ENCODE measurements at regions not wholly inside any gene's neighbourhood (a gene's known extent, or its start where the extent isn't known, plus 50 kb on each side); places are given as distances from the start of the nearest gene placed in this dataset.

DNA sequence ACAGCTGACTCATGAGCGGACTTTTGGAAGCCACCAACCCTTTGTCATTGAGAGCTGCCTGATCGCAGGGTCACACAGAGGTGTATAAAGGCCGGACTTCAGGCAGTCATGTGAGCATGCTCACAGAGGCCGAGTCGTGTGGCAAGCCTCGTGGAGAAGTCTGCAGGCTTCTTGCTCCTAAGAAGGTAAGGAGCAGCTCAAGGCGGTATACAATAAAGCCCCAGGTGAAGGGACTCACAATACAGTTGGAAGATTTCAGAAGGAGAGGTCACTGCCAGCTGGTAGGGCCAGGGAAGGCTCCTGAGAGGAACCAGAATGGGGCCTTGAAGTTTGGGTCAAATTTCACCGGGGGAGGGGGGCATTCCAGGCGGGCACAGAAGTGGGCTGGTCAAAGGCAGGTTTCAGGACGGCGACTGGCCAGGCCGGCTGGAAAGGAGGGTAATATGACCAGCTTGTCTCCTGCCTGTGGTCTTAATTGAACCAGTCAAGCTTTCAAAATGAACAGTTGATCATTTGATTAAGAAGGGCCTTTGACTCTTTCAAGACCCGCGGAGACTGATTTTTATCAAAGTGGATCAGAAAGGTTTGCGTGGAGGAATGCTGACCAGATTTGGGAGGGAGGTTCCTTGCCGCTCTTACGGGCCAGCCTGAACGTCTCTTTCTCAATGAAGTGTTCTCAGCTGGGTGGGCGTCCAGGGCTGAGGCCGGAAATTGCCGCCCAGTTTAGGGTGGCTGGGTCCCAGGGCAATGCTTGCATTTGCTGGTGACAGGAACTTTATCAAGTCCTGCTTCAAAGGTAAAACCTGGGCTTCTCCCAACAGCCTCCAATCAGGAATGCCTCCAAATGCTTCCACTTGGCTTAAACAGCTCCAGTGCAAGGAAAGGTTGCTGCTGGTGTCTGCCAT is 178.6 kb downstream of the EMX2 start:
- Mint-ChIP-seq H3K4me1 (no peaks in the 10 kb centered on the region), H3K27me3 (peaks cover 11% of the 10 kb centered on the region), H3K27ac (no peak overlapping the region), H3K36me3 (ENCODE audit: low read depth) (no peaks in the 10 kb centered on the region), H3K9me3 (no peaks in the 10 kb centered on the region), H3K4me3 (no peak overlapping the region)
- intact Hi-C loops (cut with micrococcal nuclease): no loop called here
- CTCF ChIA-PET: no interaction called here
- ATAC-seq (ENCODE audit: low read depth): no peak
- TF ChIP-seq, protein P1, sequence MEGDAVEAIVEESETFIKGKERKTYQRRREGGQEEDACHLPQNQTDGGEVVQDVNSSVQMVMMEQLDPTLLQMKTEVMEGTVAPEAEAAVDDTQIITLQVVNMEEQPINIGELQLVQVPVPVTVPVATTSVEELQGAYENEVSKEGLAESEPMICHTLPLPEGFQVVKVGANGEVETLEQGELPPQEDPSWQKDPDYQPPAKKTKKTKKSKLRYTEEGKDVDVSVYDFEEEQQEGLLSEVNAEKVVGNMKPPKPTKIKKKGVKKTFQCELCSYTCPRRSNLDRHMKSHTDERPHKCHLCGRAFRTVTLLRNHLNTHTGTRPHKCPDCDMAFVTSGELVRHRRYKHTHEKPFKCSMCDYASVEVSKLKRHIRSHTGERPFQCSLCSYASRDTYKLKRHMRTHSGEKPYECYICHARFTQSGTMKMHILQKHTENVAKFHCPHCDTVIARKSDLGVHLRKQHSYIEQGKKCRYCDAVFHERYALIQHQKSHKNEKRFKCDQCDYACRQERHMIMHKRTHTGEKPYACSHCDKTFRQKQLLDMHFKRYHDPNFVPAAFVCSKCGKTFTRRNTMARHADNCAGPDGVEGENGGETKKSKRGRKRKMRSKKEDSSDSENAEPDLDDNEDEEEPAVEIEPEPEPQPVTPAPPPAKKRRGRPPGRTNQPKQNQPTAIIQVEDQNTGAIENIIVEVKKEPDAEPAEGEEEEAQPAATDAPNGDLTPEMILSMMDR (IDR thresholded peaks at IDR 0.05): no peak
- POLR2A ChIA-PET: no interaction called here
- no peak for DNase-seq

DNA sequence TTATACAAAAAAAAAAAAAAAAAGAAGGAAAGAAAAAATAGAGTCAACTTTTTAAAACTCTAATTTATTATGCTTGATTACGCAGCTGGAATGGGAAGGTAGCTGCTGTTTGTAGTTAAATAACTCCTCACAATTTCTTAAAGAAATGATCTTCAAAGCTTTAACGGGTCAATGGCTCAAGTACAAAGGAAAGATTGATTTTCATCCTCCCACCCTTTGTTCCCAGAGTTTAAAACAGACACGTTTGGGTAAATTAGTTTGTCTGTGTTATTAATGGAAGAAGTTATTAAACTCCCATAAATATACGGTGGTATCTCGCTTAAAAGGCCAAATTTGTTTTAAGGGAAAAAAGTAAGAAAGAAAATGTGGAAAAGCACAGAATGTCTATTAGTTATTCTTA is 179.3 kb downstream of the EMX2 start:
- POLR2A ChIA-PET: no interaction called here
- no peaks in the 10 kb centered on the region for H3K4me1 Mint-ChIP-seq
- TF ChIP-seq, protein P1 (IDR thresholded peaks at IDR 0.05): no peak
- H3K4me3 Mint-ChIP-seq: no peak overlapping the region
- H3K27ac Mint-ChIP-seq: no peak overlapping the region
- intact Hi-C loops (cut with micrococcal nuclease): no loop called here
- ATAC-seq (ENCODE audit: low read depth) (no peak), DNase-seq (no peak)
- H3K9me3 Mint-ChIP-seq: no peaks in the 10 kb centered on the region
- peaks cover 11% of the 10 kb centered on the region for H3K27me3 Mint-ChIP-seq
- H3K36me3 Mint-ChIP-seq (ENCODE audit: low read depth): no peaks in the 10 kb centered on the region
- CTCF ChIA-PET: no interaction called here

DNA sequence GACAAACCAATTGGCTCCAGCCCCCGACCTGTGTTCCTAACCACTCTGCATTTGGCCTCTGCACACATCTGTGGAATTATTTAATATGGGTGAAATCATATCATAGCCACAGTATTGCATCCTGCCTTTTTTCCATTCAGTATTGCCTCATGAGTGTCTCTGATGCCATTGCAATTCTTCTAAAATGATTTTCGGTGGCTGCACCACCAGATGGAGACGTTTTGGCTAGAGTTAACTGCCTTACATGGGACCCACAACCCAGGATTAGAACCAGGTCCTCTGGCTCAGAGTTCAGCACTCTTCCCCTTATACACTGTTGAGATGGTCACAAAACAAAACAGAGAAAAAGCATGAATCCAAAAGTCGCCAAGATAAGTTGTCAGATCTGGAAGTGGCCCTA is 180.8 kb downstream of the EMX2 start:
- ChIA-PET POLR2A (no interaction called here), CTCF (no interaction called here)
- H3K4me3 Mint-ChIP-seq: no peak overlapping the region
- H3K9me3 Mint-ChIP-seq: no peaks in the 10 kb centered on the region
- H3K36me3 Mint-ChIP-seq (ENCODE audit: low read depth): no peaks in the 10 kb centered on the region
- intact Hi-C loops (cut with micrococcal nuclease): no loop called here
- no peak for ATAC-seq (ENCODE audit: low read depth)
- DNase-seq: no peak
- no peak overlapping the region for H3K27ac Mint-ChIP-seq
- TF ChIP-seq, protein P1 (IDR thresholded peaks at IDR 0.05): no peak
- peaks cover 11% of the 10 kb centered on the region for H3K27me3 Mint-ChIP-seq
- no peaks in the 10 kb centered on the region for H3K4me1 Mint-ChIP-seq

DNA sequence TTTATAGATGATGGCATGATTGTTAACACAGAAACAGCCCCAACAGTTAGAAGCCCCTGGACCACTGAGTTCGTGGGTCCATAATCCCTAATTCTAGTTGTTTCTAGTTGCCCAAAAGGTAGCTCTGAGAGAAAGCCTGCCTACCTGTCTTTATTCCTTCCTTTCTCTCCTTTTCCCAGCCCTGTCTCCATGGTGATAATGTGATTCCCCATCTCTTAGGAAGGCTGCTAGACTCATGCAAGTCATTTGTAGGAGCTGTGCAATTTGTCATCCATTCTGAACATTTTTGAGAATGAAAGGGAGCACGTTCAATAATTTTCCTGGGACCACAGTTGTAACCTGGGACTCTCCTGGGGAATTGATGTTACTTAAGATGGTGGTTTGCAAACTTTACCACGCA is 183.4 kb downstream of the EMX2 start:
- ATAC-seq (ENCODE audit: low read depth) (no peak), DNase-seq (no peak)
- Mint-ChIP-seq H3K9me3 (no peaks in the 10 kb centered on the region), H3K4me3 (no peak overlapping the region), H3K27ac (no peak overlapping the region), H3K27me3 (peaks cover 18% of the 10 kb centered on the region), H3K4me1 (no peaks in the 10 kb centered on the region), H3K36me3 (ENCODE audit: low read depth) (no peaks in the 10 kb centered on the region)
- TF ChIP-seq, protein P1 (IDR thresholded peaks at IDR 0.05): no peak
- ChIA-PET CTCF (no interaction called here), POLR2A (no interaction called here)
- intact Hi-C loops (cut with micrococcal nuclease): no loop called here

DNA sequence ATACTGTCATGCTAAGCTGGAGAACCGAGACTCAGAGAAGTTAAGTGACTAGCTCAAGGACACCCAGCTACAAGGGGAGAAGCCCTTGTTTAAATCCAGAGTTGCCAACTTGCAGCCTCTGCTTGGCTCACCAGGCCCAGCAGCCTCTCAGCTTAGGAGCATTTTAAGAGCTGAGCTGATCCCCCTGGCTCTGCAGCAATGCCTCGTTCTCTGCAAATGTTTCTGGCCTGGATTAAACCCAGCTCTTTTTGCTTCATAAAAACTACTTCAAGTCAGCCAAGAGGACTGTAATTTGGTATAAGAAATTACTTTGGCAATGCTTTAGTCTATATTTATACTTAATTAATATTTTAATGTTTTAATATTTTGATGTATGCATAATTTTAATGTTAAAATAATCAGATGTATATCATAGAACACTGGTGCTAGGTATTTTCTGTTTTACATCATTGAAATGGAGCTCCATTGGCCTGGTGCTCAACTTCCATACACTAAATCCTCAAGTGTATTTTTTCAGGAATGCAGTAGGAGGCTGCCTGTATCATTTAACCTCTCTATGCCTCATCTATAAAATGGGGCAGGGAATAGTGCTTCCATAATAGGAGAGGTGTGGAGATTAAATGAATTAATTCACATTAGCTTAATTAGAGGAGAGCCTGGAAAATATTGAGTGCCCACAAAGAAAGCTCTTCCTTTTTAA is 184.2 kb downstream of the EMX2 start:
- no peaks in the 10 kb centered on the region for H3K4me1 Mint-ChIP-seq
- H3K4me3 Mint-ChIP-seq: no peak overlapping the region
- H3K9me3 Mint-ChIP-seq: no peaks in the 10 kb centered on the region
- peaks cover 18% of the 10 kb centered on the region for H3K27me3 Mint-ChIP-seq
- TF ChIP-seq, protein P1 (IDR thresholded peaks at IDR 0.05): no peak
- intact Hi-C loops (cut with micrococcal nuclease): no loop called here
- H3K36me3 Mint-ChIP-seq (ENCODE audit: low read depth): no peaks in the 10 kb centered on the region
- no peak for DNase-seq
- CTCF ChIA-PET: no interaction called here
- H3K27ac Mint-ChIP-seq: no peak overlapping the region
- no peak for ATAC-seq (ENCODE audit: low read depth)
- POLR2A ChIA-PET: no interaction called here

Data from activated B cell treated with CpG ODN at 0.5 μM for 24 hours (primary cell).